A673 (cell line): ENCODE measurements at regions not wholly inside any gene's neighbourhood (a gene's known extent, or its start where the extent isn't known, plus 50 kb on each side); places are given as distances from the start of the nearest gene placed in this dataset.

Source experiments
- BruUV-seq: library from RNA; stranded (reverse); fragments of 400-500 nt; replicated peaks from 2 replicates; lab custom pipeline; 2021; lab: Mats Ljungman, UMichigan
- CTCF ChIA-PET: fragments of 300-600 bp; sonication (Branson Sonifier 250); formaldehyde crosslinking; loops from one replicate; lab custom pipeline; 2022; ENCODE audit warnings: antibody characterized with exemption; lab: Charles Lee
- POLR2A ChIA-PET: fragments of 300-600 bp; sonication (Branson Sonifier 250); formaldehyde crosslinking; loops from one replicate; lab custom pipeline; 2022; ENCODE audit warnings: antibody characterized with exemption; ENCODE audit not compliant: low non-redundant PET; lab: Charles Lee
- DNase-seq: peaks from one replicate; pipeline ENCODE4 v3.0.0-alpha.2; 2015; ENCODE audit warnings: low spot score
- H3K27ac ChIP-seq: fragments of 200-600 bp; sonication (generic); 2 replicates; pipeline ENCODE4 v1.5.1; 2016; ENCODE audit warnings: mixed run types, low read depth, mild to moderate bottlenecking, mixed read lengths, antibody characterized with exemption, low read length; ENCODE audit not compliant: poor library complexity, severe bottlenecking
- H3K27me3 ChIP-seq: fragments of 200-600 bp; sonication (generic); replicated peaks from 2 replicates; pipeline ENCODE4 v1.6.1; 2017; ENCODE audit warnings: mixed run types, low read depth, mild to moderate bottlenecking, mixed read lengths, antibody characterized with exemption, low read length; ENCODE audit not compliant: insufficient read depth, poor library complexity
- H3K36me3 ChIP-seq: fragments of 200-600 bp; sonication (generic); 2 replicates; pipeline ENCODE4 v1.6.1; 2016; ENCODE audit warnings: mixed run types, mild to moderate bottlenecking, mixed read lengths, antibody characterized with exemption, low read length; ENCODE audit not compliant: insufficient read depth, poor library complexity, severe bottlenecking
- H3K4me1 ChIP-seq: fragments of 200-600 bp; sonication (generic); 2 replicates; pipeline ENCODE4 v1.6.1; 2017; ENCODE audit warnings: mixed run types, mild to moderate bottlenecking, mixed read lengths, antibody characterized with exemption, low read length; ENCODE audit not compliant: insufficient read depth, poor library complexity, severe bottlenecking
- H3K4me3 ChIP-seq: fragments of 200-600 bp; sonication (generic); 2 replicates; pipeline ENCODE4 v1.5.1; 2016; ENCODE audit warnings: low read depth, mixed run types, mild to moderate bottlenecking, mixed read lengths, low read length; ENCODE audit not compliant: poor library complexity, severe bottlenecking
- H3K9me3 ChIP-seq: fragments of 200-600 bp; sonication (generic); 2 replicates; pipeline ENCODE4 v1.6.1; 2016; ENCODE audit warnings: mixed run types, low read depth, mild to moderate bottlenecking, mixed read lengths, antibody characterized with exemption, low read length; ENCODE audit not compliant: poor library complexity, severe bottlenecking
- EZH2 ChIP-seq: fragments of 200-600 bp; sonication (generic); IDR thresholded peaks from 2 replicates; pipeline ENCODE4 v1.6.1; 2017; ENCODE audit warnings: borderline replicate concordance, low read depth, mild to moderate bottlenecking, mixed read lengths, antibody characterized with exemption, low read length; ENCODE audit not compliant: poor library complexity, severe bottlenecking
- intact Hi-C: fragments of 100-400 bp; cut with micrococcal nuclease; formaldehyde crosslinking; loops from one replicate; pipeline ENCODE4 v1.10.0; 2022; ENCODE audit not compliant: unreplicated experiment
- TF ChIP-seq, protein P1 (sequence below): fragments of 300-800, 200-600 bp; sonication (generic); conservative IDR thresholded peaks from 2 replicates; pipeline ENCODE4 v1.5.1; 2017; ENCODE audit warnings: low read depth, mild to moderate bottlenecking, antibody characterized with exemption, low read length, moderate library complexity, mixed read lengths

DNA sequence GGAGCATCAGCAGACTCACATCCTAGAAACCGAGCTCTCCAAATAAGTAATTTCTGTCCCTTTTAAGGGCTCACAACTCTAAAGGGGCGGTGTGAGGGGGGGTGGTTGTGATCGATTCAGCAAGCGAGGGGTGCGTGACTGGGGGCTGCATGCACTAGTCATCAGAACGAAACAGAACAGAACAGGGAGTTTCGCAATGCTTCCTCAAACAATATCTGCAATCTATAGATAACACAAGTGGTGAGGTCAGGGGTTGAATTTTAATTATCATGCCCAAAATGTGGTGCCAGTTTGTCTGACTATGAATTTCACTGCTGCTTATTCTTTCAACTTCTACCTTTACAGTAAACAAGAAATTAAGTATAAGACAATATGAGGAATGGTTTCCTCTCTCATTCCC is 1003.0 kb upstream of the NCAM2 start:
- Histone ChIP-seq H3K36me3 (no peaks in the 10 kb centered on the region), H3K27me3 (no peaks in the 10 kb centered on the region), H3K4me1 (no peaks in the 10 kb centered on the region), H3K27ac (no peak overlapping the region), H3K4me3 (no peak overlapping the region), H3K9me3 (peaks cover 17% of the 10 kb centered on the region)
- ChIA-PET CTCF (no interaction called here), POLR2A (no interaction called here)
- no TSS peak for BruUV-seq
- TF ChIP-seq, protein P1, sequence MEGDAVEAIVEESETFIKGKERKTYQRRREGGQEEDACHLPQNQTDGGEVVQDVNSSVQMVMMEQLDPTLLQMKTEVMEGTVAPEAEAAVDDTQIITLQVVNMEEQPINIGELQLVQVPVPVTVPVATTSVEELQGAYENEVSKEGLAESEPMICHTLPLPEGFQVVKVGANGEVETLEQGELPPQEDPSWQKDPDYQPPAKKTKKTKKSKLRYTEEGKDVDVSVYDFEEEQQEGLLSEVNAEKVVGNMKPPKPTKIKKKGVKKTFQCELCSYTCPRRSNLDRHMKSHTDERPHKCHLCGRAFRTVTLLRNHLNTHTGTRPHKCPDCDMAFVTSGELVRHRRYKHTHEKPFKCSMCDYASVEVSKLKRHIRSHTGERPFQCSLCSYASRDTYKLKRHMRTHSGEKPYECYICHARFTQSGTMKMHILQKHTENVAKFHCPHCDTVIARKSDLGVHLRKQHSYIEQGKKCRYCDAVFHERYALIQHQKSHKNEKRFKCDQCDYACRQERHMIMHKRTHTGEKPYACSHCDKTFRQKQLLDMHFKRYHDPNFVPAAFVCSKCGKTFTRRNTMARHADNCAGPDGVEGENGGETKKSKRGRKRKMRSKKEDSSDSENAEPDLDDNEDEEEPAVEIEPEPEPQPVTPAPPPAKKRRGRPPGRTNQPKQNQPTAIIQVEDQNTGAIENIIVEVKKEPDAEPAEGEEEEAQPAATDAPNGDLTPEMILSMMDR: no peak
- TF ChIP-seq EZH2: no peak
- intact Hi-C loops: no loop called here
- no peak for DNase-seq

DNA sequence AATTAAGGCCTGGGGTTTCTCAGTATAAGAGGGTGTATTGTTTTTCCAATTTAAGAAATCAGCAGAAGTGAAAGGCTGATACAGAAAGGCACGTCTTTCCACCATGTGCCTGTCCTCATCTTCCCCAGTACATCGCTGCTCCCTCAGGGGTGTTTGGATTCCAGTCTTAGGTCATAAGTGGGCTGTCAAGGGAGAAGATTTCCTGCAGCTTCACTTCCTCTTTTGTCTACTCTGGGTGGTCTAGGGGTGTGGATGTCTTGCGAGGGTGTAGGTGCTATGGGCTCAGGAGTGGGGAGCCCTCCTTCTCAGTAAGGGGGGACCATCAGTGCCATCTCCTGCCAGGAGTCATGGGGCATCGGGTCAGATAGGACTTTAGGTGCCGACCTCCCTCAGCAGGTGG is 999.8 kb upstream of the NCAM2 start:
- Histone ChIP-seq H3K9me3 (peaks cover 22% of the 10 kb centered on the region), H3K36me3 (no peaks in the 10 kb centered on the region), H3K4me3 (no peak overlapping the region), H3K27me3 (no peaks in the 10 kb centered on the region), H3K27ac (no peak overlapping the region), H3K4me1 (no peaks in the 10 kb centered on the region)
- BruUV-seq: no TSS peak
- TF ChIP-seq, protein P1: no peak
- TF ChIP-seq EZH2: no peak
- ChIA-PET POLR2A (no interaction called here), CTCF (no interaction called here)
- intact Hi-C loops: no loop called here
- DNase-seq: no peak

DNA sequence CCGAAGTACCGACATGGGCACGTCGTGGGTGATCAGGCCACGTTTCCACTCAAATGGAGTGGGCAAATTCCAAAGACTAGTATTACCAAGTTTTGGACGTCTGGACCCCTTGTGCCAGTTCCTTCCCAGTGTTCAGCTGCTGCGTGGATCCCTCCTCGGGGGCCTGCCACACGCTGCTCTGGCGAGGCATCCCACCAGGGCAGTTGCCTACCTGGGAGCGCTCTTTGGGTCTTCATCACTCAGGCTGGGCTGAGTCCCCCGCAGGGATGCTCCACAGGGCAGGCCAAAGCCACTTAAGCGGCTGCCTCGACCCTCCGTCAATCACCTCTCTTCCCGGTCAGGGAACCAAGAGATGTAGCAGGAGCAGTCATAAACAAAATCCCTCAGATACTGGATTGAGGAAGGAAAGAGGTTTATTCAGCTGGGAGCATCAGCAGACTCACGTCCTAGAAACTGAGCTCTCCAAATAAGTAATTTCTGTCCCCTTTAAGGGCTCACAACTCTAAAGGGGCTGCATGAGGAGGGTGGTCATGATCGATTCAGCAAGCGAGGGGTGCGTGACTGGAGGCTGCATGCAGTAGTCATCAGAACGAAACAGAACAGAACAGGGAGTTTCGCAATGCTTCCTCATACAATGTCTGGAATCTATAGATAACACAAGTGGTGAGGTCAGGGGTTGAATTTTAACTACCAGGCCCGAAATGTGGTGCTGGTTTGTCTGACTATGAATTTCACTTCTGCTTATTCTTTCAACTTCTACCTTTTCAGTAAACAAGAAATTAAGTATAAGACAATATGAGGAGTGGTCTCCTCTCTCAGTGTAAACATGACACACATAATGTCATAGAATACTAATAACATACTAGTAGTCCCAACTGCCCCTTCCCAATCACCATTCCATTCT is 998.6 kb upstream of the NCAM2 start:
- Histone ChIP-seq H3K4me3 (no peak overlapping the region), H3K27ac (no peak overlapping the region), H3K9me3 (peaks cover 20% of the 10 kb centered on the region), H3K36me3 (no peaks in the 10 kb centered on the region), H3K4me1 (no peaks in the 10 kb centered on the region), H3K27me3 (no peaks in the 10 kb centered on the region)
- intact Hi-C loops: no loop called here
- TF ChIP-seq, protein P1: no peak
- no peak for TF ChIP-seq EZH2
- CTCF ChIA-PET: no interaction called here
- BruUV-seq: no TSS peak
- DNase-seq: no peak
- POLR2A ChIA-PET: no interaction called here
